Common myeloid progenitor, CD34-positive (primary cell): ENCODE measurements at regions not wholly inside any gene's neighbourhood (a gene's known extent, or its start where the extent isn't known, plus 50 kb on each side); places are given as distances from the start of the nearest gene placed in this dataset.

Experiments used
- CTCF ChIA-PET: fragments of 350-600 bp; sonication (Branson Sonifier 250); formaldehyde crosslinking; loops from one replicate; lab custom pipeline; 2021; ENCODE audit warnings: antibody characterized with exemption; lab: Charles Lee
- POLR2A ChIA-PET: fragments of 350-600 bp; sonication (Branson Sonifier 250); formaldehyde crosslinking; loops from one replicate; lab custom pipeline; 2021; ENCODE audit warnings: antibody characterized with exemption; lab: Charles Lee
- DNase-seq, 3 donors: peaks; one replicate each; pipeline versions ENCODE4 v3.0.0 to v3.0.0-alpha.2; 2013
- H3K27ac ChIP-seq, 2 experiments: 1 replicate in 1 of 2; 2 replicates in 1 of 2; pipeline ENCODE4 v1.7.0; 2013; ENCODE audit warnings: inconsistent platforms in 2 of 2, low read length in 2 of 2, mild to moderate bottlenecking in 2 of 2, low read depth in 1 of 2, moderate library complexity in 1 of 2; ENCODE audit not compliant: severe bottlenecking in 2 of 2, insufficient read depth in 1 of 2, poor library complexity in 1 of 2
- H3K27me3 ChIP-seq, 5 experiments: replicated peaks in 2 of 5; 1 replicate in 3 of 5; 2 replicates in 2 of 5; pipeline versions ENCODE4 v1.6.1 to v1.7.0; 2013; ENCODE audit warnings: low read length in 4 of 5, mild to moderate bottlenecking in 2 of 5, moderate library complexity in 2 of 5, inconsistent platforms in 1 of 5; ENCODE audit not compliant: insufficient read depth in 5 of 5, control insufficient read depth in 4 of 5
- H3K36me3 ChIP-seq, 4 experiments: 1 replicate in 2 of 4; 2 replicates in 2 of 4; pipeline versions ENCODE4 v1.6.1 to v1.7.0; 2013; ENCODE audit warnings: low read length in 3 of 4, control low read depth in 1 of 4, mild to moderate bottlenecking in 1 of 4; ENCODE audit not compliant: control insufficient read depth in 4 of 4, insufficient read depth in 4 of 4
- H3K4me1 ChIP-seq, 4 experiments: 1 replicate in 3 of 4; 2 replicates in 1 of 4; pipeline versions ENCODE4 v1.6.1 to v1.7.1; 2013; ENCODE audit warnings: low read length in 3 of 4, mild to moderate bottlenecking in 3 of 4, control low read depth in 1 of 4, inconsistent platforms in 1 of 4, moderate library complexity in 1 of 4; ENCODE audit not compliant: control insufficient read depth in 4 of 4, insufficient read depth in 4 of 4; ENCODE audit errors: control extremely low read depth in 1 of 4
- H3K4me3 ChIP-seq, 7 experiments: 1 replicate in 4 of 7; 2 replicates in 3 of 7; pipeline versions ENCODE4 v1.5.1 to v1.7.0; 2013; ENCODE audit warnings: mild to moderate bottlenecking in 7 of 7, low read length in 6 of 7, moderate library complexity in 6 of 7, inconsistent platforms in 2 of 7, low read depth in 2 of 7, control low read depth in 1 of 7; ENCODE audit not compliant: insufficient read depth in 4 of 7, control insufficient read depth in 1 of 7; ENCODE audit errors: extremely low read depth in 1 of 7
- H3K9me3 ChIP-seq, 5 experiments: 1 replicate in 4 of 5; 2 replicates in 1 of 5; pipeline versions ENCODE4 v1.6.1 to v1.7.1; 2013; ENCODE audit warnings: low read length in 4 of 5, mild to moderate bottlenecking in 2 of 5, inconsistent platforms in 1 of 5, low read depth in 1 of 5, moderate library complexity in 1 of 5; ENCODE audit not compliant: control insufficient read depth in 4 of 5, insufficient read depth in 2 of 5; ENCODE audit errors: control extremely low read depth in 1 of 5
- WGBS: methylation state at CpG from one replicate; pipeline ENCODE4 v1.1.5; 2013; ENCODE audit not compliant: insufficient coverage; 5-methylcytosine and 5-hydroxymethylcytosine counted together

DNA sequence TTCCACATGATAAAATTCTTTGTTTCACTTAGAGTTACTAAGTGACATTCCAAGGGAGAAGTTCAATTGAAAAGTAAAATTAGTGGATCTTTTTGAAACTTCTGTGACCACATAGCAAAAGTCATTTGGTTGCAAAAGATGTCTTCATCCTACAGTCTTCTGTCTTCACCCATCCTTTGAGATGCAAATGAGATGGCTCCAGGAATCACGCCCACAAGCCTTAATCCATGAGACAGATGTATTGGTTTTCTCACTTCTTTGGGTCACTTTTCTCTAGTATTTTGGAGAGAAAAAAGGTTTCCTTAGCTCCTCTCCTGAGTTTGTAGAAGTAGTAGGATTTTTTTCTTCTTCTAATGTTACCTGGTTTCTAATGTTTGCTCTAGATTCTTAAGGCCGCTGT lies 259.5 kb upstream of the SLC10A2 start:
- ChIA-PET CTCF (no interaction called here), POLR2A (no interaction called here)
- Histone ChIP-seq H3K36me3 (no peaks in the 10 kb centered on the region), H3K4me1 (no peaks in the 10 kb centered on the region), H3K27ac (no peak overlapping the region), H3K9me3 (no peaks in the 10 kb centered on the region), H3K27me3 (no peaks in the 10 kb centered on the region), H3K4me3 (no peak overlapping the region)
- DNase-seq: no peak
- 80% methylated on average over 1 of the region's 2 CpGs for WGBS

DNA sequence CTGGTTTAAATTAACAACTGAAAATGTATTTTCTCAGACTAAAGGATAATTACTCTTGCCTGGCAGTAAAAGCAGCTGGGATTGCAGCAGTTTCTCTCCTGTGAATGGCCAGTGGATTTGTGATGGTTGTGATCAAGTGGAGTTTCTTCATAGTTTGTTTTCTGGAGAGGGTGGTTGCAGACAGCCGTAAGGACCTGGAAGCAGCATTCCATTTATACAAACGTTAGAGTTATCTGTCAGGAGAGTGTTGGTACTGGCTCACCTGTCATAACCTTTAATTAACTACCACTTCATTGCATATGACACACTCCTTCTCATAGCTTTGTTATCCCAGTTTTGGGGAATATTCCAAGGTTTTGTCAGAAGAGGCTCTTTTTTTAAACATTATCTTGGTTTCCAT lies 258.4 kb upstream of the SLC10A2 start:
- ChIA-PET CTCF (no interaction called here), POLR2A (no interaction called here)
- no peak for DNase-seq
- no peak overlapping the region for H3K4me3 ChIP-seq
- H3K9me3 ChIP-seq: no peaks in the 10 kb centered on the region
- H3K36me3 ChIP-seq: no peaks in the 10 kb centered on the region
- no peaks in the 10 kb centered on the region for H3K27me3 ChIP-seq
- no peak overlapping the region for H3K27ac ChIP-seq
- H3K4me1 ChIP-seq: no peaks in the 10 kb centered on the region
- WGBS: no CpG with 5 or more reads among the region's 2 CpGs

DNA sequence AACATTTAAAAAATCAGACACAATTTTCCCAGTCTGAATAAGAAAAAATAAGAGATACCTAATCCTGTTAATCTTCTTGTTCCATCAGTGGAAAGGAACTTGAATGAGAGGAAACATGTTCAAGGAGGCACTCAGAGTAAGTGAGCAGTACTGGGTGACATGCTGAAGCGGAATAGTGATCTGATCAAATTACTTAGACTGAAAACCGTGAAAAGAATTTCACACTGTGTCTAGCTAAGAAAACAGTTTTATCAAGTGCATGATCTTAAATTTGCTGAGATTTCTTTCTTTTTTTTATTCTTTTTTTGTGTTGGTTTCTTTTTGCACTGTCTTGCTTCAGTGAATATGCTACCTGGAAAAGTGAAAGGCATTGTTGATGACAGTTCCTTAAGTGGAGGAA lies 249.5 kb upstream of the SLC10A2 start:
- POLR2A ChIA-PET: no interaction called here
- H3K9me3 ChIP-seq: no peaks in the 10 kb centered on the region
- DNase-seq: no peak
- H3K4me3 ChIP-seq: no peak overlapping the region
- no peaks in the 10 kb centered on the region for H3K27me3 ChIP-seq
- H3K27ac ChIP-seq: no peak overlapping the region
- no peaks in the 10 kb centered on the region for H3K36me3 ChIP-seq
- CTCF ChIA-PET: no interaction called here
- no peaks in the 10 kb centered on the region for H3K4me1 ChIP-seq
- WGBS: 100% methylated on average over 1 of the region's 2 CpGs

DNA sequence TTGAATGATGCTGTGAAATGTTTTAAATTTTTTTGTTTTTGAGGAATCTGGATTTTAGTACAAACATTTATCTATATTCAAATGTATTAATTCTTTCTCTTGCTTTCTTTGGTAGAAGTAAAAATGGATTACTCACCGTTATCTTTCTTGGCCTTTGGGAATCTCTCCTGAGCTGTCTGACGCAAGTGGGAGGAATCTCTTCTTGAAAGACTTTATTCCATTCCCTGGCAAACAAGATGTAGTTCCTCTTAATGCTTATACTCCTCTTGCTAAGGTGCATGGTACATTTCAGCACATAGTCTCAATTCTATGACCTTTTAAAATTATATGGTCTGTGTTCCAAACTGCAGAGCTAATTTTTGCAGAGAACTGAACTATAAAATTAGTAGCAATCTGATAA lies 246.2 kb upstream of the SLC10A2 start:
- CTCF ChIA-PET: no interaction called here
- H3K27ac ChIP-seq: no peak overlapping the region
- no peak overlapping the region for H3K4me3 ChIP-seq
- no peaks in the 10 kb centered on the region for H3K36me3 ChIP-seq
- POLR2A ChIA-PET: no interaction called here
- WGBS: 100% methylated on average over 1 of the region's 2 CpGs
- no peak for DNase-seq
- H3K9me3 ChIP-seq: no peaks in the 10 kb centered on the region
- H3K4me1 ChIP-seq: no peaks in the 10 kb centered on the region
- no peaks in the 10 kb centered on the region for H3K27me3 ChIP-seq

DNA sequence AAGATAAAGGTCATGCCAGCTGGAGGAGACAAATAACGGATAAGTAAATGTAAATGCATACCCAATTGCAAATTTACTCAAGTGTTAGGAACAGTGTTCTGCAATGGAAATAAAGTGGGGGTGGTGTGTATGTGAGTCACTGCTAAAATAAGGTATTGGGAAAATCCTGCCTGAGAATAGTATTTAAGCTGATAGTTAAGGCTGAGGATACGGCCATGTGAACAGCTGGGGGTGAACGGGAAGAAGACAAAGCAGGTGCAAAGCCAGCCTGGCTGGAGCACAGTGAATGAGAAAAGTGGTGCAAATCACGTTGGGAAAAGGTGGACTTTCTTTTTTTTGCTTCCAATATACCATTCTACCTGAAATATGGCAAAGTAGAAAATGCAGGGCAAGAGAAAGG lies 242.4 kb upstream of the SLC10A2 start:
- H3K27me3 ChIP-seq: no peaks in the 10 kb centered on the region
- H3K9me3 ChIP-seq: no peaks in the 10 kb centered on the region
- WGBS: 96% methylated on average over 3 of the region's 4 CpGs
- DNase-seq: no peak
- no peaks in the 10 kb centered on the region for H3K4me1 ChIP-seq
- no peaks in the 10 kb centered on the region for H3K36me3 ChIP-seq
- ChIA-PET CTCF (no interaction called here), POLR2A (no interaction called here)
- no peak overlapping the region for H3K4me3 ChIP-seq
- H3K27ac ChIP-seq: no peak overlapping the region

DNA sequence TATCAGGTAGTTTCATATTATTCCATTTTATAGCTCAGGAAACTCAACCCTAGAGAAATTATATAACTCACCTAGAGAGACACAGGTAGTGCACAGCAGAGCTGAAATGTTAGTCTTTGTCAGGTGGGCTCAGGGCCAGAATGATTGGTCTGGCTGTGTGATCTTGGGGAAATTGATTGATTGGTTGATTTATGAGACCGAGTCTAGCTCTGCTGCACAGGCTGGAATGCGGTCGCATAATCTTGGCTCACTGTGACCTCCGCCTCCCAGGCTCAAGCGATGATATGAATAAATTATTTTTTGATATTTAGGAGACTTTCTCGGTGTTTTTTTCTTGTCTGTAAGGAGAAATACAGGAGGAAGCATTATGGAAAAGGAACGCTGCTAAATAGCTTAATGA lies 239.9 kb upstream of the SLC10A2 start:
- H3K27ac ChIP-seq: no peak overlapping the region
- no peaks in the 10 kb centered on the region for H3K27me3 ChIP-seq
- DNase-seq: no peak
- H3K9me3 ChIP-seq: no peaks in the 10 kb centered on the region
- no peaks in the 10 kb centered on the region for H3K4me1 ChIP-seq
- ChIA-PET POLR2A (no interaction called here), CTCF (no interaction called here)
- no peak overlapping the region for H3K4me3 ChIP-seq
- WGBS: 98% methylated on average over 7 of the region's 7 CpGs
- no peaks in the 10 kb centered on the region for H3K36me3 ChIP-seq

DNA sequence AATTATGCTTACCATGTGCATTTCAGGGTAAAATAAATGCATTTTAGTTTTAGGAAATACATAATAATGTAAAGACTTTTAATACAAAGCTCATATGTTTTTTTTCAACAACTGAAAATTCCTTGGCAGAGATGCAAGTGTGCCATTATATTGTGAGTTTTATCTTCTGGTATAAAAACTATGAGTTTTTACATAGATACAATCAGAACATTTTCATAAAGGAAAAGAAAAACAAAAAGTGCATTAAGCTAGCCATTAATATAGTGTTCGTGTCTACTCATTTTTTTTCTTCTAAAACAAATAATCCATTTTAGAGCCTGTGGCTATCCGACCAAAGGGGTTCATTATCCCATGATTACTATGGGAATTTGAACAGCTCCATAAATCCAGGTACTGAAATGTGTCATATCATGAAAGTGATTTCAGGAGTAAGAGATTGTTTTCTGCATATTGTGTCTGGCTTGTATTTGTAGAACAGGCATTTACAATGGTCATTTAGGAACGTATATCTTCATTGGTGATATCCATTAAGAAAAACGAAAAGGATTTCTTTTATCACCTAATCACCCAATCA lies 236.9 kb upstream of the SLC10A2 start:
- Histone ChIP-seq H3K27me3 (no peaks in the 10 kb centered on the region), H3K36me3 (no peaks in the 10 kb centered on the region), H3K4me3 (no peak overlapping the region), H3K27ac (no peak overlapping the region), H3K9me3 (no peaks in the 10 kb centered on the region), H3K4me1 (no peaks in the 10 kb centered on the region)
- DNase-seq: no peak
- WGBS: 100% methylated on average over 1 of the region's 4 CpGs
- CTCF ChIA-PET: interaction anchor here (1.4 kb wide), 1 partner anchor 9 kb away, joined by 3 read pairs; no protein-coding TSS in a partner anchor
- POLR2A ChIA-PET: no interaction called here
